ENCODE measurements at regions not wholly inside any gene's neighbourhood (a gene's known extent, or its start where the extent isn't known, plus 50 kb on each side); places are given as distances from the start of the nearest gene placed in this dataset.
"Not testable (repeated sequence)": the region's sequence is repeated elsewhere in the genome, so short reads cannot be mapped to it uniquely, and the experiment has no call there.

GRCh38 chr17:13415871-13416416 lies 185.8 kb downstream of the HS3ST3A1 start (continued):
- TF ChIP-seq CTCF (conservative IDR thresholded peaks at IDR 0.05; ENCODE audit: low read depth in 2 of 2) (no peak), JUNB (IDR thresholded peaks at IDR 0.05; ENCODE audit: unreplicated experiment) (no peak), ETS1 (IDR thresholded peaks at IDR 0.05) (no peak), EZH2phosphoT487 (IDR thresholded peaks at IDR 0.05; ENCODE audit: unreplicated experiment) (no peak), EZH2 (IDR thresholded peaks at IDR 0.05; ENCODE audit: low read depth, unreplicated experiment) (no peak)

- not testable (repeated sequence) for H3K9me3 Mint-ChIP-seq; H3K27ac ChIP-seq (ENCODE audit: low read depth); H4K20me1 ChIP-seq (replicated peaks; ENCODE audit: insufficient read depth); H3K4me1 ChIP-seq (ENCODE audit: insufficient read depth); H2AFZ ChIP-seq; H3K27me3 Mint-ChIP-seq (ENCODE audit: insufficient read depth, low read depth, poor library complexity); ATAC-seq; DNase-seq (ENCODE audit: low spot score); H3K27me3 ChIP-seq (ENCODE audit: insufficient read depth); H3K4me2 ChIP-seq; H3F3A ChIP-seq (replicated peaks; ENCODE audit: low read depth); H3K4me3 ChIP-seq; H3K9me2 ChIP-seq (ENCODE audit: insufficient read depth); H3K79me2 ChIP-seq (replicated peaks; ENCODE audit: insufficient read depth); H3K36me3 ChIP-seq (ENCODE audit: insufficient read depth); H3K27ac Mint-ChIP-seq; H3K36me3 Mint-ChIP-seq (ENCODE audit: low read depth); H3K4me3 Mint-ChIP-seq; H3K4me1 Mint-ChIP-seq
These were observed 186.5 kb downstream of the HS3ST3A1 start for GRCh38 chr17:13415200-13415599.

GRCh38 chr17:13413001-13413400 lies 188.7 kb downstream of the HS3ST3A1 start:
- Histone ChIP-seq H3K9me2 (ENCODE audit: insufficient read depth) (peaks cover 1% of the 10 kb centered on the region; the same call in 1 of the 2 replicates), H3F3A (replicated peaks; ENCODE audit: low read depth) (no peaks in the 10 kb centered on the region), H3K4me2 (no peak overlapping the region), H4K20me1 (replicated peaks; ENCODE audit: insufficient read depth) (no peaks in the 10 kb centered on the region), H3K79me2 (replicated peaks; ENCODE audit: insufficient read depth) (no peaks in the 10 kb centered on the region), H3K4me1 (ENCODE audit: insufficient read depth) (no peaks in the 10 kb centered on the region), H3K27me3 (ENCODE audit: insufficient read depth) (no peaks in the 10 kb centered on the region), H3K36me3 (ENCODE audit: insufficient read depth) (no peaks in the 10 kb centered on the region), H2AFZ (no peak overlapping the region), H3K4me3 (no peak overlapping the region), H3K27ac (ENCODE audit: low read depth) (no peak overlapping the region)
- Mint-ChIP-seq H3K4me3 (no peak overlapping the region), H3K27ac (no peak overlapping the region), H3K4me1 (no peaks in the 10 kb centered on the region), H3K36me3 (ENCODE audit: low read depth) (no peaks in the 10 kb centered on the region), H3K27me3 (ENCODE audit: insufficient read depth, low read depth, poor library complexity) (no peaks in the 10 kb centered on the region), H3K9me3 (no peaks in the 10 kb centered on the region)
- no peak for DNase-seq (ENCODE audit: low spot score)
- no peak for ATAC-seq
- TF ChIP-seq ZNF331 (CRISPR knock-in tag; IDR thresholded peaks at IDR 0.05; ENCODE audit: low read depth), result no peak
- TF ChIP-seq ZNF462 (CRISPR knock-in tag; IDR thresholded peaks at IDR 0.05), result no peak
- TF ChIP-seq NANOG (IDR thresholded peaks at IDR 0.05; ENCODE audit: borderline replicate concordance), result no peak
- no peak for TF ChIP-seq ETS1 (IDR thresholded peaks at IDR 0.05)
